ENCODE measurements at regions not wholly inside any gene's neighbourhood (a gene's known extent, or its start where the extent isn't known, plus 50 kb on each side); places are given as distances from the start of the nearest gene placed in this dataset.

- TF ChIP-seq CBX3 (IDR thresholded peaks at IDR 0.05; ENCODE audit: low read depth) (no peak), FOSL1 (IDR thresholded peaks at IDR 0.05; ENCODE audit: low read depth) (no peak), SRF (IDR thresholded peaks at IDR 0.05; ENCODE audit: low read depth) (no peak), ZFX (IDR thresholded peaks at IDR 0.05) (no peak), ATF3 (IDR thresholded peaks at IDR 0.05) (no peak), YY1 (IDR thresholded peaks at IDR 0.05; ENCODE audit: extremely low read depth, insufficient replicate concordance, low read depth, low read length) (no peak), ZNF274 (IDR thresholded peaks at IDR 0.05; ENCODE audit: low read depth, low read length) (no peak), EZH2phosphoT487 (IDR thresholded peaks at IDR 0.05; ENCODE audit: borderline replicate concordance) (no peak), SP1 (IDR thresholded peaks at IDR 0.05; ENCODE audit: low read depth) (no peak), TCF7L2 (IDR thresholded peaks at IDR 0.05; ENCODE audit: borderline replicate concordance, extremely low read depth, insufficient read depth, insufficient read length) (no peak), POLR2A (IDR thresholded peaks at IDR 0.05; ENCODE audit: borderline replicate concordance, extremely low read depth, insufficient read depth, insufficient read length) (no peak), CTCF (IDR thresholded peaks at IDR 0.05 in 2 of 3, conservative IDR thresholded peaks at IDR 0.05 in 1 of 3; ENCODE audit: borderline replicate concordance in 1 of 3, insufficient read depth in 1 of 3, low read depth in 2 of 3, low read length in 2 of 3) (no peak), ZBTB33 (IDR thresholded peaks at IDR 0.05; ENCODE audit: extremely low read depth, insufficient replicate concordance, low read length) (no peak), RAD21 (IDR thresholded peaks at IDR 0.05; ENCODE audit: low read depth) (no peak), ELF1 (IDR thresholded peaks at IDR 0.05; ENCODE audit: borderline replicate concordance, low read depth) (no peak), CEBPB (IDR thresholded peaks at IDR 0.05; ENCODE audit: low read depth) (no peak), JUND (IDR thresholded peaks at IDR 0.05) (no peak), MAX (IDR thresholded peaks at IDR 0.05) (no peak), REST (IDR thresholded peaks at IDR 0.05; ENCODE audit: low read depth) (no peak), EGR1 (IDR thresholded peaks at IDR 0.05; ENCODE audit: low read depth) (no peak)
- Histone ChIP-seq H3K9ac (ENCODE audit: low read length) (no peak overlapping the region), H3K79me2 (ENCODE audit: insufficient read depth, low read length) (no peaks in the 10 kb centered on the region), H3K4me1 (ENCODE audit: control insufficient read depth in 1 of 2, insufficient read depth in 2 of 2, low read length in 2 of 2) (no peaks in the 10 kb centered on the region), H3K4me3 (replicated peaks in 1 of 2; ENCODE audit: low read depth in 1 of 2, low read length in 2 of 2) (no peak overlapping the region), H3K9me3 (ENCODE audit: control insufficient read depth in 1 of 2, insufficient read depth in 1 of 2, low read depth in 1 of 2, low read length in 2 of 2) (no peaks in the 10 kb centered on the region), H2AFZ (ENCODE audit: low read depth, low read length, poor library complexity, severe bottlenecking) (no peak overlapping the region), H4K20me1 (ENCODE audit: insufficient read depth) (no peaks in the 10 kb centered on the region), H3K9me2 (ENCODE audit: insufficient read depth) (no peaks in the 10 kb centered on the region), H3K36me3 (ENCODE audit: control insufficient read depth in 1 of 2, insufficient read depth in 2 of 2, low read length in 2 of 2) (no peaks in the 10 kb centered on the region), H3K27me3 (ENCODE audit: insufficient read depth, low read length) (no peaks in the 10 kb centered on the region), H3K27ac (ENCODE audit: low read depth, low read length) (no peak overlapping the region), H3K4me2 (ENCODE audit: low read length) (no peak overlapping the region)
- ChIA-PET POLR2A (no interaction called here), RAD21 (ENCODE audit: low non-redundant PET in 1 of 2, low total read pairs in 2 of 2, uncharacterized antibody in 2 of 2, unreplicated experiment in 2 of 2) (no interaction called here), CTCF (no interaction called here)
- no peak for ATAC-seq
- no peak for DNase-seq (ENCODE audit: low read depth, low spot score)
- no TSS peak for BruUV-seq (replicated peaks)
- intact Hi-C loops (cut with micrococcal nuclease), result no loop called here
Measured at GRCh38 chr3:27641888-27642601, 80.1 kb downstream of the EOMES start.
